ENCODE measurements at regions not wholly inside any gene's neighbourhood (a gene's known extent, or its start where the extent isn't known, plus 50 kb on each side); places are given as distances from the start of the nearest gene placed in this dataset.

DNA sequence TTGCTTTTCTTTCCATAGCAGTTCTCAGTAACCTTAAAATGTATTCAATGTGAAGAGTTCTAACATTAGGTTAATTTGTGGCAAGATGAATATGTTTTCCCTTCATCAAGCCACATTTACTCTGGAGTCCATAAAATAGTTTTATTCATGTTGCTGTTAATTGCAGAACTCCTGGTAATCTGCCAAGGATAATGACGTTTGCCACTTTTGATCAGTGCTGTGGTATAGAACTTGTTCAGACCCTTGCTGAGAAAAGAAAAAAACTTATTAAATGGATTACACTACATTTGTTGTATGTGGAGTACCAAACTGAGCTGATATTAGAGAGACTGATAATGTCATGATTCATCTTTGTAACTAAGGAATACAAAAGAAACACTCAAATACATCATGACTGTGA lies 212.4 kb upstream of the DMAC1 start:
- H3K27ac ChIP-seq (ENCODE audit: low read length): no peak overlapping the region
- no peaks in the 10 kb centered on the region for H3K36me3 ChIP-seq (ENCODE audit: control insufficient read depth, insufficient read depth, low read length)
- no peak for DNase-seq
- H3K4me3 ChIP-seq (ENCODE audit: low read length): no peak overlapping the region
- WGBS (ENCODE audit: insufficient coverage, low lambda C conversion rate): no CpG with 5 or more reads among the region's 1 CpG
- no peaks in the 10 kb centered on the region for H3K9me3 ChIP-seq (ENCODE audit: control insufficient read depth, low read depth, low read length)
- no peaks in the 10 kb centered on the region for H3K27me3 ChIP-seq (ENCODE audit: control insufficient read depth, insufficient read depth, low read length)
- H3K4me1 ChIP-seq (ENCODE audit: control insufficient read depth, insufficient read depth, low read length): no peaks in the 10 kb centered on the region

DNA sequence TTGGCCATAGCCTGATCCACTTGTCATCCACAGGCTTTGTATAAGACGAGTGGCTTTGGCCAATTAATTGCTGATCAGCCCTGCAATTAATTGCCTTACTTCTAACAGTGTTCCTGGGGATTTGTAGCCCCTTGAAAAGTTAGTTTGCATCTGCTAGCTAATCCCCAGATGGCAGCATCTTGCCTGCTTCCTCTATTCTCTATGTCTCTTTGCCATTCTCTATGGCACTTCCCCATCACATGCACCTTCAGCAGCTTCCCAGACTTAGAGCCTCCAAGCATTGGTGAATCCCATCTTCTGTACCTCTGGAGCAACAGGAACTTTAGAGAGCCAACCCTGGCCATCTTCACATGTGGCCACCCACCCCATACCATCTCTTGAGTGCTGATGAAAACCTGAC lies 197.0 kb upstream of the DMAC1 start:
- DNase-seq: no peak
- no peaks in the 10 kb centered on the region for H3K27me3 ChIP-seq (ENCODE audit: control insufficient read depth, insufficient read depth, low read length)
- no peaks in the 10 kb centered on the region for H3K9me3 ChIP-seq (ENCODE audit: control insufficient read depth, low read depth, low read length)
- no peaks in the 10 kb centered on the region for H3K4me1 ChIP-seq (ENCODE audit: control insufficient read depth, insufficient read depth, low read length)
- no peak overlapping the region for H3K4me3 ChIP-seq (ENCODE audit: low read length)
- H3K36me3 ChIP-seq (ENCODE audit: control insufficient read depth, insufficient read depth, low read length): no peaks in the 10 kb centered on the region
- WGBS (ENCODE audit: insufficient coverage, low lambda C conversion rate): no CpG with 5 or more reads among the region's 1 CpG
- H3K27ac ChIP-seq (ENCODE audit: low read length): no peak overlapping the region

DNA sequence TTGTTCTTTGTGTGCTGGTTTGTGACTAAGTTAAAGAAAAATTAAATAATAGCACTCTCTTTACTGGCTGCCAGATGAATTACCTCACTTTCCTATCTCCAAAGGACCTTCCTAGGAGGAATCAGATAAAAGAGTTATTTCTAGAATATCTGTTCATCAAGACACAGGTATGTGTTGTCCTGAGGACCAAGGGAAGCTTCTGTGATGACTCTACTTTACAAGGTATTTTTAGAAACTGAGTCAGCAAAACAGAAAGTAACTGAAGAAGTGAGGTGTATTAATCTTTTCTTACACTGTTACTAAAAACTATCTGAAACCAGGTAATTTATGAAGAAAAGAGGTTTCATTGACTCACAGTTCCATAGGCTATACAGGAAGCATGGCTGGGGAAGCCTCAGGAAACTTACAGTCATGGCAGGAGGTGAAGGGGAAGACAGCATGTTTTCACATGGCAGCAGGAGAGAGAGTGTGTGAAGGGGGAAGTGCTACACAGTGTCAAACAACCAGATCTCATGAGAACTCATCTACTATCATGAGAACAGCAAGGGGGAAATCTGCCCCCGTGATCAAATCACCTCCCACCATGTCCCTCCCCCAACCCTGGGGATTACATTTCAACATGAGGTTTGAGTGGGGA lies 189.2 kb upstream of the DMAC1 start:
- no peaks in the 10 kb centered on the region for H3K27me3 ChIP-seq (ENCODE audit: control insufficient read depth, insufficient read depth, low read length)
- no peak for DNase-seq
- no peaks in the 10 kb centered on the region for H3K4me1 ChIP-seq (ENCODE audit: control insufficient read depth, insufficient read depth, low read length)
- no peaks in the 10 kb centered on the region for H3K36me3 ChIP-seq (ENCODE audit: control insufficient read depth, insufficient read depth, low read length)
- H3K27ac ChIP-seq (ENCODE audit: low read length): no peak overlapping the region
- WGBS (ENCODE audit: insufficient coverage, low lambda C conversion rate): no CpG with 5 or more reads among the region's 1 CpG
- H3K4me3 ChIP-seq (ENCODE audit: low read length): no peak overlapping the region
- no peaks in the 10 kb centered on the region for H3K9me3 ChIP-seq (ENCODE audit: control insufficient read depth, low read depth, low read length)

DNA sequence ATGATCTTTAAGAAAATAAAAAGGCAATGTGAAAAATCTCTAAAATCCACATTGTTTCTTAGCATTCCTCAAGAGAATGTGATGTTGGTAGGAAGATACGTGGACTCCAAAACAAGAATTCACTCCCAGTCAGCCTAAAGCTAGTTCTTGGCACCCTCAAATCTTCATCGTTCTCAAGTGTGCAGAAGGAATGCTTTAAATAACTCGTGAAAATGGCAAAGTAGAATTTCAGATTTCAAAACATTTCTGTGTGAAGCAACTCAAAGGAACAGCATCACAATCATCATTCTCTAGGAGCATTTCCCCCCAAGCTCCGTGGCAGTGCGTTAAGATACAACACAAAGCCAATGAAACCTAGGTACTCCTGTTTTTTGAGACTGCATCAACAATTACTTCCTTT lies 185.1 kb upstream of the DMAC1 start:
- H3K4me1 ChIP-seq (ENCODE audit: control insufficient read depth, insufficient read depth, low read length): no peaks in the 10 kb centered on the region
- no CpG with 5 or more reads among the region's 5 CpGs for WGBS (ENCODE audit: insufficient coverage, low lambda C conversion rate)
- no peaks in the 10 kb centered on the region for H3K27me3 ChIP-seq (ENCODE audit: control insufficient read depth, insufficient read depth, low read length)
- H3K27ac ChIP-seq (ENCODE audit: low read length): no peak overlapping the region
- H3K4me3 ChIP-seq (ENCODE audit: low read length): no peak overlapping the region
- DNase-seq: no peak
- no peaks in the 10 kb centered on the region for H3K9me3 ChIP-seq (ENCODE audit: control insufficient read depth, low read depth, low read length)
- H3K36me3 ChIP-seq (ENCODE audit: control insufficient read depth, insufficient read depth, low read length): no peaks in the 10 kb centered on the region

DNA sequence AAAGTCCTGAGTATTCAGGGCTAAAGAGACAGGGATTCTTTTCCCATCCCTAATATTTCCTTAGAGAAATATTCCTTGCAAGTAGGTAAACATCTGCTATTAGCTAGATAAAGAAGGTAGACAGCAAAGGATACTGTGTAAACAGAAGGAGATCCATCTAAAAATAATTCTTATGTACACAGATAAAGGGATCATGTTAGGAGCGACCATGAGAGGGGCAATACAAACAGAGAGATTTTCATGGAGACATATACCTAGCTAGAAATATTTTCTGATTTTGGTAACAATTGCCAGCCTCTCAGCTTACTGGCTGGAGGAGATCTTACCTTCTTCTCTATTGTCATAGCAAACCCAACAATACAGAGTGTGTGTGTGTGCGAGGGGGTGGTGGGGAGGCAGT lies 184.6 kb upstream of the DMAC1 start:
- no CpG with 5 or more reads among the region's 2 CpGs for WGBS (ENCODE audit: insufficient coverage, low lambda C conversion rate)
- no peak overlapping the region for H3K27ac ChIP-seq (ENCODE audit: low read length)
- DNase-seq: no peak
- no peaks in the 10 kb centered on the region for H3K9me3 ChIP-seq (ENCODE audit: control insufficient read depth, low read depth, low read length)
- H3K27me3 ChIP-seq (ENCODE audit: control insufficient read depth, insufficient read depth, low read length): no peaks in the 10 kb centered on the region
- no peaks in the 10 kb centered on the region for H3K36me3 ChIP-seq (ENCODE audit: control insufficient read depth, insufficient read depth, low read length)
- no peaks in the 10 kb centered on the region for H3K4me1 ChIP-seq (ENCODE audit: control insufficient read depth, insufficient read depth, low read length)
- no peak overlapping the region for H3K4me3 ChIP-seq (ENCODE audit: low read length)

DNA sequence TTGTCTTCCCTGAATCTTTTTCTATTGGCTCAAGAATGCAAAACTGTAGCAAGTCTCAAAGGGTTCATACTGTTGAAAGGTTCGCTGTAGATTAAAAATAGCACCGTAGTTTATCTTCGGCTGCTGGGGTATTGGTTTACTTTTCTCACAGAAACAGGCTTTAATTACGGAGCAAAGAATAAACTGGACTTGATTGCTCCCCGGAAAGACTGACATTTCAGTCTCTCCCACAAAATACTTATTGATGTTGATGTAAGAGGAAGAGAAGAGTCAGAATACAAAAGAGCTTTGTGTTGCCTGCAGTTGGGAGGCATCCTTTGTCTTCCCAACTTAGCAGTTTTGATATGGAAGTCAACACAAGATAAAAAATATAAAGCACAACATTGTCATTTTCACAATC lies 183.9 kb upstream of the DMAC1 start:
- Histone ChIP-seq H3K4me1 (ENCODE audit: control insufficient read depth, insufficient read depth, low read length) (no peaks in the 10 kb centered on the region), H3K27me3 (ENCODE audit: control insufficient read depth, insufficient read depth, low read length) (no peaks in the 10 kb centered on the region), H3K27ac (ENCODE audit: low read length) (no peak overlapping the region), H3K9me3 (ENCODE audit: control insufficient read depth, low read depth, low read length) (no peaks in the 10 kb centered on the region), H3K36me3 (ENCODE audit: control insufficient read depth, insufficient read depth, low read length) (no peaks in the 10 kb centered on the region), H3K4me3 (ENCODE audit: low read length) (no peak overlapping the region)
- DNase-seq: no peak
- WGBS (ENCODE audit: insufficient coverage, low lambda C conversion rate): no CpG with 5 or more reads among the region's 5 CpGs

DNA sequence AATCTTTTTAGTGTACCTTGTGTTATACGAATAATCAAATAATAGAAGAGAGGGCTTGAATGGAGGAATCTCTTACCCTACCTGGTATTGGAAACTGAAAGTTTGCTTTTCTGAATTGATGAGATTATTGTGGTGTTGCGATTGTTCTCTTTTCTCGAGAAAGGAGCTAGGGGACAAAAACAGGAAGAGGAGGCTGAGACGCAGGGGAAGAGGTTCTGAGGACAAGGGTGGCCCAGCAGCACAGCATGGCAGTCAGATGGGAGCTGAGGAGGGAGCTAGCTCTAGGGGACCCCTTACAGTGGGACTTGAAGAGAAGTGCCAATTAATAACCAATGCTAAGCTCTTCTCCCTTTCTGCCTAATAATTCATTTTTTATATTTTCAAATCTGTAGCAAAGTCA lies 183.3 kb upstream of the DMAC1 start:
- no peaks in the 10 kb centered on the region for H3K27me3 ChIP-seq (ENCODE audit: control insufficient read depth, insufficient read depth, low read length)
- DNase-seq: no peak
- no peak overlapping the region for H3K27ac ChIP-seq (ENCODE audit: low read length)
- no peaks in the 10 kb centered on the region for H3K9me3 ChIP-seq (ENCODE audit: control insufficient read depth, low read depth, low read length)
- WGBS (ENCODE audit: insufficient coverage, low lambda C conversion rate): 100% methylated on average over 1 of the region's 4 CpGs
- no peaks in the 10 kb centered on the region for H3K4me1 ChIP-seq (ENCODE audit: control insufficient read depth, insufficient read depth, low read length)
- no peak overlapping the region for H3K4me3 ChIP-seq (ENCODE audit: low read length)
- no peaks in the 10 kb centered on the region for H3K36me3 ChIP-seq (ENCODE audit: control insufficient read depth, insufficient read depth, low read length)

DNA sequence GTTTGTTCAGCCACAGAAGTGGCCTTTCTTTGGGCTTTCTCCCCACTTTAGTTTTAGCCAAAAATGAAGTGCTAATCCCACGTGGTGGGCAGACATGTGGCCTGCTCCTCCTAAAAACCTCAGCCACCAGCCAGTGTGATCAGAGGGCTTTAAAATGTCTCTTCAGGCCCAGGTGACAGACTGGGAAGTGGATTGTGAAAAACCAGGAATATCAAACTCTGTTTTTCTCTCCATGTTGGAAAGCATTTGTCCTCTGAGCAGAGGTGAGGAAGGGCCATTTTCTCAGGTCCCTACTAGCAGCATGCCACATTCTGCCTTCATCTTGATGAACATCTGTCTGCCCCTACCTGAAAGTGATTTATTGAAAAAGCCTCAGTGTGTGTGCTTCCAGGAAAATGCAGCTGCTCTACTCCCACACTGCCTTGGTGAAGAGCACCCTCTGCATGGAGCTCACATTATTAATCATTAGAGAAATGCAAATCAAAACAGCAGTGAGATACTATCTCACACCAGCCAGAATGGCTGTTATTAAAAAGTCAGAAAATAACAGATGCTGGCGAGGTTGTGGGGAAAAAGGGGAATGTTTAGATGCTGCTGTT lies 181.2 kb upstream of the DMAC1 start:
- Histone ChIP-seq H3K27ac (ENCODE audit: low read length) (no peak overlapping the region), H3K27me3 (ENCODE audit: control insufficient read depth, insufficient read depth, low read length) (no peaks in the 10 kb centered on the region), H3K4me1 (ENCODE audit: control insufficient read depth, insufficient read depth, low read length) (no peaks in the 10 kb centered on the region), H3K4me3 (ENCODE audit: low read length) (no peak overlapping the region), H3K36me3 (ENCODE audit: control insufficient read depth, insufficient read depth, low read length) (no peaks in the 10 kb centered on the region), H3K9me3 (ENCODE audit: control insufficient read depth, low read depth, low read length) (no peaks in the 10 kb centered on the region)
- 100% methylated on average over 1 of the region's 2 CpGs for WGBS (ENCODE audit: insufficient coverage, low lambda C conversion rate)
- DNase-seq: no peak

DNA sequence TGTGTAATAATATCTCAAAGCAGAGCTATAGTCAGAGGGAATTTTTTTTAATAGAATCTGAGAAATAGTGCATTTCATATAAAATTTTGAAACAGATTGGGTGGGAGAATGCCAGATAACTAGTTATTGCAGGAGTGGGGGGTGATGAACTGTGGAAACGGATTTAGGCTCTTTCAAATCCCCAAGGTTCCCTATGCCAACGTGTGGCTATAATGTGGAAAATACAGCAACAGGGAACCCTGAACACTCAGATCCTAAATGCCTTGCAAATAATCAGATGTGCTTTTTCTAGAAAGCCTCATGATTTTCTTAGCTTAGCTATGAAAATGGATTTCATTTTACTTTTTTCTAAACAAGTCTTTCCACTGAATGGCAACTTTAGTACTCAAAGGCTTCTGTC lies 180.5 kb upstream of the DMAC1 start:
- 100% methylated on average over 1 of the region's 2 CpGs for WGBS (ENCODE audit: insufficient coverage, low lambda C conversion rate)
- Histone ChIP-seq H3K27me3 (ENCODE audit: control insufficient read depth, insufficient read depth, low read length) (no peaks in the 10 kb centered on the region), H3K27ac (ENCODE audit: low read length) (no peak overlapping the region), H3K4me3 (ENCODE audit: low read length) (no peak overlapping the region), H3K36me3 (ENCODE audit: control insufficient read depth, insufficient read depth, low read length) (no peaks in the 10 kb centered on the region), H3K4me1 (ENCODE audit: control insufficient read depth, insufficient read depth, low read length) (no peaks in the 10 kb centered on the region), H3K9me3 (ENCODE audit: control insufficient read depth, low read depth, low read length) (no peaks in the 10 kb centered on the region)
- DNase-seq: no peak

DNA sequence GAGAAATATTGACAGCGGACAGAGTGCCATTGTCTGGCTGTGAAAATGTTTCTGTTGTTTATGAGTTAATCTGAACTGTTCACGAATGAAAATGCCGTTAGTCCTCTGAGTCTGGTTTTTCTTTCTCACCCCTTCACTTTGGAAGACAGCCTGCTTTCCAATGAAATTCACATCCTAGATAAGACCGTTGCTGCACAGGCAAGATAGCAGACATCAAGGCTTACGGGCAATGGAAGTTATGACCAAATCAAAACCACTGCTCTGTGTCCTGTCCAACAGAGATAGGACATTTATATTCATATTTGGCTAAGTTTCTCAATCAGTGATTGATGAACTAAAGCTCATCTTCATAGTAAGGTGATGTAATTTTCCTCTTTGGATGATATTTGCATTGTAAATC lies 180.0 kb upstream of the DMAC1 start:
- no peaks in the 10 kb centered on the region for H3K9me3 ChIP-seq (ENCODE audit: control insufficient read depth, low read depth, low read length)
- DNase-seq: no peak
- no CpG with 5 or more reads among the region's 5 CpGs for WGBS (ENCODE audit: insufficient coverage, low lambda C conversion rate)
- H3K4me1 ChIP-seq (ENCODE audit: control insufficient read depth, insufficient read depth, low read length): no peaks in the 10 kb centered on the region
- H3K27me3 ChIP-seq (ENCODE audit: control insufficient read depth, insufficient read depth, low read length): no peaks in the 10 kb centered on the region
- no peaks in the 10 kb centered on the region for H3K36me3 ChIP-seq (ENCODE audit: control insufficient read depth, insufficient read depth, low read length)
- no peak overlapping the region for H3K27ac ChIP-seq (ENCODE audit: low read length)
- H3K4me3 ChIP-seq (ENCODE audit: low read length): no peak overlapping the region

DNA sequence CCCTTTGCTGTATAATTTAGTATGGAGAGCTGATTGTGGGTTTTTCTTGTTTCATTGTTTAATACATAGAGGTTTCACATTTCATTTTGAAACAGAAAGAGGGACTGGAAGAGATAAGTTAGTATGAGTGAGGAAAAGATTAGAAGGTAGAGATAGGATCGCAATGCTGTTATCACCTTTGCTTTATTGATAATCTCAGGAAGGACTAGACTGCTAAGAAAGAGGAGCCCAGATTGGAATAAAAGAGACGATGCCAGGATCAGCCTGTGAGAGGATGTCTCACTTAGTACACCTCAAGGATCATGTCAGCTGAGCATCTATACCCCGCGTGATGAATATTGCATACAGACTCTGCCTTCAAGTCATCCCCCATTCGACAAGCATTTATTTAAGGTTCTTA lies 178.0 kb upstream of the DMAC1 start:
- Histone ChIP-seq H3K4me3 (ENCODE audit: low read length) (no peak overlapping the region), H3K27ac (ENCODE audit: low read length) (no peak overlapping the region), H3K27me3 (ENCODE audit: control insufficient read depth, insufficient read depth, low read length) (no peaks in the 10 kb centered on the region), H3K4me1 (ENCODE audit: control insufficient read depth, insufficient read depth, low read length) (no peaks in the 10 kb centered on the region), H3K36me3 (ENCODE audit: control insufficient read depth, insufficient read depth, low read length) (no peaks in the 10 kb centered on the region), H3K9me3 (ENCODE audit: control insufficient read depth, low read depth, low read length) (no peaks in the 10 kb centered on the region)
- no peak for DNase-seq
- 14% methylated on average over 1 of the region's 5 CpGs for WGBS (ENCODE audit: insufficient coverage, low lambda C conversion rate)
